NCI-H82 treated with DMSO at 0.1 percent for 48 hours (cell line): ENCODE measurements at regions not wholly inside any gene's neighbourhood (a gene's known extent, or its start where the extent isn't known, plus 50 kb on each side); places are given as distances from the start of the nearest gene placed in this dataset.
"Not testable (repeated sequence)": the region's sequence is repeated elsewhere in the genome, so short reads cannot be mapped to it uniquely, and the experiment has no call there.

Source experiments
- DNase-seq: peaks from one replicate; lab custom pipeline; 2025; ENCODE audit not compliant: unreplicated experiment; lab: John Stamatoyannopoulos, UW

- no peak for DNase-seq
Measured at GRCh38 chr9:108430655-108431054, 425.1 kb downstream of the ACTL7B start.

DNA sequence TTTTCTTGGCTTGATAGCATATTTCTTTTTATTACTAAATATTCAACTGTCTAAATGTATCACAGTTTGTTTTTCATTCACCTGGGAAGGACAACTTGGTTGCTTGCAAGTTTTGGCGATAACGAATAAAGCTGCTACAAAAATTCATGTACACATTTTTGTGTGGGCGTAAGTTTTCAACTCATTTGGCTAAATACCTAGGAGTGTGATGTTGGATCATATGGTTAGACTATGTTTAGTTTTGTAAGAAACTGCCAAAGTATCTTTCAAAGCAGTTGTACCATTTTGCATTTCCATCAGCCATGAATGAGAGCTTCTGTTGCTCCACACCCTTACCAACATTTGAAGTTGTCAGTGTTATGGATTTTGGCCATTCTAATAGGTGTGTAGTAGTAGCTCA is 428.0 kb downstream of the ACTL7B start:
- no peak for DNase-seq

DNA sequence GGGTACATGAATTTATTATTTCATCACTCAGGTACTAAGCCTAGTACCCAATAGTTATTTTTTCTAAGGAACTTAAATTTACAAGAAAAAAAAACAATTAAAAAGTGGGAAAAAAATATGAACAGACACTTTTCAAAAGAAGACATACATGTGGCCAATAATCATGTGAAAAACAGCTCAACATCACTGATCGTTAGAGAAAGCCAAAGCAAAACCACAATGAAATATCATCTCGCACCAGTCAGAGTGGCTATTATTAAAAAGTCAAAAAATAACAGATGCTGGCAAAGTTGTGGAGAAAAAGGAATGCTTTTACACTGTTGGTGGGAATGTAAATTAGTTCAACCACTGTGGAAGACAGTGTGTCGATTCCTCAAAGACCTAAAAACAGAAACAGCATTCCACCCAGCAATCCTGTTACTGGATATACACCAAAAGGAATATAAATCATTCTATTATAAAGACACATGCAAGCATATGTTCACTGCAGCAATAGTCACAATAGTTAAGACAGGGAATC is 429.3 kb downstream of the ACTL7B start:
- not testable (repeated sequence) for DNase-seq

DNA sequence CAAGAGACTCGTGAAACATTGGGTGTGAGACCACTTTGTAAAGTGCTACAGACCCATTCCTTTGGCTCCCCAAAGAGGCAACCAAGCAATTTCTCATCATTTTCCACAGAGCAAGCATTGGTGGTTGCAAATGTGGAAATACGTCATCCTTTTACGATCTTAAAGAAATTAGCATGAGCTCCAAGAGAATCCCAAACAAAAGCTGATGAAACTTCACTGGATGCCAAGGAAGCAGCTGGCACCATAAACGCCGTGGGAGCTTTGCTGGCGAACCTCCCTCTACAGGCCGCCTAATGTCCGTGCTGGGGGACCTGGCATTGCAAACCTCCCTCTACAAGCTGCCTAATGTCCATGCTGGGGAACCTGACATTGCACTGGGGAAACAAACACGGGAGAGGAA is 432.4 kb downstream of the ACTL7B start:
- DNase-seq = no peak

GRCh38 chr9:108419379-108419778 is 436.4 kb downstream of the ACTL7B start:
- DNase-seq = no peak

DNA sequence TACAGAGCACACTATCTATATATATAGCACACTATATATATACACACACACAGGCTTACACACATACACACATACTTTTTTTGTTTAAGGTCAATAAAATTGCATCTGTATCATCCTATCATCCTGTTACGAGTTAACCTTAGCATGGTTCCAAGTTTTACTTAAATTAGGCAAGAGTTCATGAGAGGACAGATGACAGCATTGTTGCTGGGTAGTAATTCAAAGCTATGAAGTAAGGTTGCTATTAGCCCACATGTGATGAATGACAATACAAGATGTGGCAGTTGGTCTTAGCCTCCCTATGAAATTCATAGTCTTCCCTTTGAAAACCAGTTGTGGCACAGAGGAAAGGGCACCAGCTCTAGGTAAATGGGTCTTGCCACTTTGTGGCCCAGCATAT is 438.1 kb downstream of the ACTL7B start:
- no peak for DNase-seq

DNA sequence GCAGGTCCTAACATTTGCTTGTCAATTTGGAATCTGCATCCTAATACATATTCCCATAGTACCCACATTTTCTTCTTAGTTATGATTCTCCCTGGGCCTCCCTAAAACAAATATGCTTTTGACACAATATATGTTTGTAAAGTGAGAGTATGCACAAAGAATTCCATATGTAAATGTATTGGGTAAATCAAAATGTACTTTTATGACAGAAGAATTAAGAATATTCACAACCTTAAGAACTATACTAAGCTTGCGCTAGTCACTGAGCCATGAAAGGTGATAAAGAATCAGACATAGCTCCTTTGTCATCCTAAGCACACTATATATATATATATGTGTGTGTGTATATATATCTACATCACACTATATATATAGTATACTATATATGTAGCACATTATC is 438.5 kb downstream of the ACTL7B start:
- DNase-seq = no peak

- DNase-seq = no peak
Measured at GRCh38 chr9:108416324-108416723, 439.5 kb downstream of the ACTL7B start.

DNA sequence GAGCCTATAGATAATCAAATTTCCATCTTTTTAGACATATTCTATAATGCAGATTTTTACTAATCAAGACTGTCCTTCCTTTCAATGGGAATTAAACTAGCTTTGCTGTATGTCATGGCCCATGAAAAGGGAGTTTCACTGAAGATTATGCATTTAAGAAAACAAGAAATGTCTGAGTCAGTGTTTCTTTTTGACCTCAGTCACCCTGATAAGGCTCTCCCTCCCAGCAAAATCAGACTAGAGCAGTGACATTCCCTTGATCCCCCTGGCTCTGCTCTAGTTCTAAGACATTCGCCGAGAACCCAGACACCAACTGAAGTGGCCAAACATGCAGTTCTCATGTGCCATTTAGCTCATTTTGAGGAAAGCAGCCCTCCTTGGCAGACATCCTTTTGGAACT is 442.0 kb downstream of the ACTL7B start:
- no peak for DNase-seq

GRCh38 chr9:108412755-108413154 is 443.0 kb downstream of the ACTL7B start:
- peak; percentile 1 for DNase-seq

- no peak for DNase-seq
Measured at GRCh38 chr9:108411632-108412031, 444.2 kb downstream of the ACTL7B start.

DNA sequence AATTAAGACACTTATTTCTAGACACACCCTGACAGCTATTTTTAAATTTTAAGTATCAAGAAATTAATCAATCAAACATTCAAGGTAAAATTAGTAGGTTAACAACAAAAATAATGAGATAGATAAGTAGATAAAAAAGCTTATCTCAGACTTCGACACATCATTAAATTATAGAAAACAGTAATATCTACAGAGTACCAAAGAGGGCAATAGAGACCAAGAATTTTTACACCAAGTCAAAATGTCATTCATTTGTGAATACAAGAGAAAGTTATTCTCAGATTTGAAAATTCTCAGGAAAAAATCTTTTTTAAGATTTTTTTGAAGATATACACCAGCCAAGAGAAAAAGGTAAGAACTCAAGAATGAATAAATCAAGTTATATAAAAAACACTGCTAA is 445.6 kb downstream of the ACTL7B start:
- DNase-seq = no peak

DNA sequence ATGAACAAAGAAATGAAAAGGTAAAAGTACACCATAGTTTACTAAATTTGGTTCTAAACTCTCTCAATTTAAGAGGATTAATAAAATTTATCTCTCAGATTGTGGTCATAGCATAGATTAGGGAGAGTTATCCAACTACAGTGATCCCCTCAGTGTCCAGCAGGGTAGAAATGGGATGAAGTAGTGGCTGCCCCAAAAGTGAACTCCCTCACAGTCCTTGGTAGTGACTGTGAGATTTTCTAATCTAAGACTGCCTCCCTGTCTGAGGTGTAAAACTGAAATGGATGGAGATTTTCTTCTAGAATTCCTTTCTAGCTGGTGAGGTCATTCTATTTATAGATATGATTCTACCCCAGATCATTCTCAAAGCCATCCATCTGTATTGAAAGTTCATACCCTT is 455.5 kb downstream of the ACTL7B start:
- DNase-seq = no peak

GRCh38 chr9:108399851-108400250 is 455.9 kb downstream of the ACTL7B start:
- no peak for DNase-seq

DNA sequence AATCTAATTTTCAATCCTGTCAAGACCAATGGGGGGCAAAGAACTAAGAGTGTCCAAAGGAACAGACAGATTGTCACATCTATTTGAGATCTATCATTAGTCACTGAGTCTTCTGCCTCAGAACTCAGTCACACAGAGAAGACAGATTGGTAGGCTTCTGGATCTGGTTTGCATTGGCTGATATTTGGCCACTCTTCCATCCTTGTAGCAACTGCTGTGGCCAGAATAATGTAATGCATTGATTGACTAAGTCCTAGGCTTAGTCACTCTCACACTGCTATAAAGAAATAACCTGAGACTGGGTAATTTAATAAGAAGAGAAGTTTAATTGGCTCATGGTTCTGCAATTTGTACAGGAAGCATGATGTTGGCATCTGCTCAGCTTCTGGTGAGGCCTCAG is 458.5 kb downstream of the ACTL7B start:
- no peak for DNase-seq

DNA sequence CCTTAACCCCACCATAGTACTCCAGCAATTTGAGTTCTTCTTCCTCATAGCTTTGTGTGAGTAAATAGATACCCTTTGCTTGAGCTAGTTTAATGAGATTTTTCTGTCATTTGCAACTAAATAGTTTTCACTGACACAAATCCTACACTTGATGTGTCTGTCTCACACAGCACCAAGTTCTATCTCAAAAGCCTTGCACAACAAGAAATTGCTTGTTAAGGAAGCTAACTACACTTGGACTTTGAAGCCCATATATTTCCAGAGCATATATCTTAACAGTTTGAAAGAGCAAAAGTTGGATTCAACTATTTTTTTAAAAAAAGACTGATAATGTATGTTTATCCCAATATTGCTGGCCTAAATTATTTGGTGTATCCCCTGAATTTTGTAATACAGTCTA is 459.2 kb downstream of the ACTL7B start:
- DNase-seq = no peak

GRCh38 chr9:108396193-108396592 is 459.6 kb downstream of the ACTL7B start:
- no peak for DNase-seq

DNA sequence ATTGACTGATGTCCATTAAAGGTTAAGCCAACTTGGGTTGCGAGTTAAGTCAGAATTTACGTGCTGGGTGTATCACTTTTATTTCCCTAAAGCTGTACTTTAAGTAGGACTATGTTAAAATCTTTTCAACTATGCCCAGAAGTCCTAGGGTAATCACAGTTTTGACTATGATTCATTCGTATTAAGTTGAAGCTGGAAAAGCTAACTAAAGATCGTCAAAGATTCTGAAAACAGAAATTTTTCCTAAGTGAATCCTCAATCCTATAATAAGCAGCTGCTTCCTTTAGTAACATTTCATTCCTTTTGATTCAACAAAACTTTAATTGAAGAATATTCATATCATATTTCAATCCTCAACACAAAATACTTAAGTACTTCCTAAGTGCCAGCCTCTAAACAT is 460.4 kb downstream of the ACTL7B start:
- no peak for DNase-seq

- no peak for DNase-seq
Measured at GRCh38 chr9:108394726-108395125, 461.1 kb downstream of the ACTL7B start.

DNA sequence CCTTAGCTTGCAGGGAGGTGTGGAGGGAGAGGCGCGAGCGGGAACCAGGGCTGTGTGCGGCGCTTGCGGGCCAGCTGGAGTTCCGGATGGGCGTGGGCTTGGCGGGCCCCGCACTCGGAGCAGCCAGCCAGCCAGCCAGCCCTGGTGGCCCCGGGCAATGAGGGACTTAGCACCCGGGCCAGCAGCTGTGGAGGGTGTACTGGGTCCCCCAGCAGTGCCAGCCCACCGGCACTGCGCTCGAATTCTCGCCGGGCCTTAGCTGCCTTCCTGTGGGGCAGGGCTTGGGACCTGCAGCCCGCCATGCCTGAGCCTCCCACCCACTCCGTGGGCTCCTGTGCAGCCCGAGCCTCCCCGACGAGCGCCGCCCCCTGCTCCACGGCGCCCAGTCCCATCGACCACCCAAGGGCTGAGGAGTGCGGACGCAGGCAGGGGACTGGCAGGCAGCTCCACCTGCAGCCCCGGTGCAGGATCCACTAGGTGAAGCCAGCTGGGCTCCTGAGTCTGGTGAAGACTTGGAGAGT is 462.2 kb downstream of the ACTL7B start:
- not testable (repeated sequence) for DNase-seq

- no peak for DNase-seq
Measured at GRCh38 chr9:108392877-108393276, 462.9 kb downstream of the ACTL7B start.

- DNase-seq = no peak
Measured at GRCh38 chr9:108389056-108389455, 466.7 kb downstream of the ACTL7B start.

DNA sequence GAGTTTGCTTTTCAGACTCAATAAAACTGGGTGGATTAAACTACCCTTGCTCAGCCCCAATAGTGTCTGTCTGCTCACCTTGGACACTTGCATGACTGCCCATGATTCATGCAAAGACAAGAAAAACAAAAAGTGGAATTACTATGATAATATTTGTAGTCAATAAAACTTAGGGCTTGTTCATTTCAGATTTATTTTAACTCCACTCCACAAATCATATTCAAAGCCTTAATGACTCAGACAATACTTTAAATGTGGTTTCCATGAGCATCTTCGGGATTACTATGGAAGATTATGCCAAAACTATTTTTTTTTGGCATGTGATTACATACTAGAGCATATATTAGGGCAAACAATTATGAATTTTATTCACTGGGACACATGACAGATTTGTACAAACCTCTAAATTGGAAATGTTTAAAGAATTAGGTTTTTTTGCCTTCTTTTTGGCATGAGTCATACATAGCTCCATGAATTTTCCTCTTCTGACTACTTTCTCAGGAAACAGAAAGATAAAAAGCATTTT is 468.9 kb downstream of the ACTL7B start:
- DNase-seq = no peak
